ENCODE measurements at regions not wholly inside any gene's neighbourhood (a gene's known extent, or its start where the extent isn't known, plus 50 kb on each side); places are given as distances from the start of the nearest gene placed in this dataset.
"Not testable (repeated sequence)": the region's sequence is repeated elsewhere in the genome, so short reads cannot be mapped to it uniquely, and the experiment has no call there.

GRCh38 chr7:149930374-149931068 is 56.8 kb downstream of the ATP6V0E2 start:
- DNase-seq = not testable (repeated sequence)

GRCh38 chr7:149933776-149934175 is 60.0 kb downstream of the ATP6V0E2 start:
- peak; percentile 88 for DNase-seq

GRCh38 chr7:149947346-149947745 is 73.6 kb downstream of the ATP6V0E2 start:
- DNase-seq = not testable (repeated sequence)

- not testable (repeated sequence) for DNase-seq
Measured at GRCh38 chr7:149948444-149948843, 74.7 kb downstream of the ATP6V0E2 start.

GRCh38 chr7:149949863-149950577 is 76.3 kb downstream of the ATP6V0E2 start:
- DNase-seq = not testable (repeated sequence)

GRCh38 chr7:149950578-149950924 is 76.8 kb downstream of the ATP6V0E2 start:
- DNase-seq = not testable (repeated sequence)

GRCh38 chr7:149951579-149951978 is 77.8 kb downstream of the ATP6V0E2 start:
- DNase-seq = not testable (repeated sequence)

- not testable (repeated sequence) for DNase-seq
Measured at GRCh38 chr7:149958880-149959279, 85.1 kb downstream of the ATP6V0E2 start.

- DNase-seq = not testable (repeated sequence)
Measured at GRCh38 chr7:149960863-149961262, 87.1 kb downstream of the ATP6V0E2 start.

- DNase-seq = not testable (repeated sequence)
Measured at GRCh38 chr7:149961878-149962277, 88.1 kb downstream of the ATP6V0E2 start.

GRCh38 chr7:149962685-149963319 is 89.0 kb downstream of the ATP6V0E2 start:
- not testable (repeated sequence) for DNase-seq

- DNase-seq = not testable (repeated sequence)
Measured at GRCh38 chr7:149963985-149964384, 90.2 kb downstream of the ATP6V0E2 start.

- DNase-seq = not testable (repeated sequence)
Measured at GRCh38 chr7:149966444-149966843, 92.7 kb downstream of the ATP6V0E2 start.

- DNase-seq = not testable (repeated sequence)
Measured at GRCh38 chr7:149972977-149973376, 99.2 kb downstream of the ATP6V0E2 start.

GRCh38 chr7:149973681-149974080 is 99.9 kb downstream of the ATP6V0E2 start:
- DNase-seq = not testable (repeated sequence)

- not testable (repeated sequence) for DNase-seq
Measured at GRCh38 chr7:149975608-149976007, 101.8 kb downstream of the ATP6V0E2 start.

GRCh38 chr7:149978537-149978936 is 104.8 kb downstream of the ATP6V0E2 start:
- DNase-seq = not testable (repeated sequence)

GRCh38 chr7:149978944-149979343 is 105.2 kb downstream of the ATP6V0E2 start:
- DNase-seq = not testable (repeated sequence)

GRCh38 chr7:149982537-149983112 is 108.9 kb downstream of the ATP6V0E2 start:
- not testable (repeated sequence) for DNase-seq

- not testable (repeated sequence) for DNase-seq
Measured at GRCh38 chr7:149986866-149987265, 113.1 kb downstream of the ATP6V0E2 start.

GRCh38 chr7:149991652-149992302 is 118.0 kb downstream of the ATP6V0E2 start:
- DNase-seq = not testable (repeated sequence)

- not testable (repeated sequence) for DNase-seq
Measured at GRCh38 chr7:149992366-149992765, 118.6 kb downstream of the ATP6V0E2 start.

All from NCI-H2107 (cell line).